SU-DHL-6 (cell line): ENCODE measurements at regions not wholly inside any gene's neighbourhood (a gene's known extent, or its start where the extent isn't known, plus 50 kb on each side); places are given as distances from the start of the nearest gene placed in this dataset.

Experiments
- H2AFZ ChIP-seq: fragments of 200-600 bp; sonication (generic); 2 replicates; pipeline ENCODE4 v1.6.1; 2014; ENCODE audit warnings: low read depth, mild to moderate bottlenecking, moderate library complexity, mixed read lengths, antibody characterized with exemption, low read length; ENCODE audit not compliant: severe bottlenecking
- H3F3A ChIP-seq: fragments of 200-600 bp; shearing (Covaris generic); 2 replicates; pipeline ENCODE4 v1.6.0; 2016; ENCODE audit warnings: antibody characterized with exemption, mild to moderate bottlenecking; ENCODE audit not compliant: insufficient read depth
- H3K27ac ChIP-seq: fragments of 200-600 bp; sonication (generic); 2 replicates; pipeline ENCODE4 v1.5.1; 2016; ENCODE audit warnings: low read depth, mild to moderate bottlenecking, low read length, moderate library complexity, mixed read lengths
- H3K27me3 ChIP-seq: fragments of 200-600 bp; sonication (generic), shearing (Covaris generic); 2 replicates; pipeline ENCODE4 v1.6.0; 2014; ENCODE audit warnings: mild to moderate bottlenecking, low read length
- H3K36me3 ChIP-seq: fragments of 200-600 bp; sonication (generic); 2 replicates; pipeline ENCODE4 v1.6.1; 2014; ENCODE audit warnings: mild to moderate bottlenecking, low read length, mixed read lengths
- H3K4me2 ChIP-seq: fragments of 300-600, 200-600 bp; shearing (Covaris generic), sonication (generic); 2 replicates; pipeline ENCODE4 v1.6.0; 2014; ENCODE audit warnings: low read length, low read depth, mild to moderate bottlenecking; ENCODE audit not compliant: poor library complexity, severe bottlenecking
- H3K4me3 ChIP-seq: fragments of 200-600 bp; sonication (generic); 2 replicates; pipeline ENCODE4 v1.5.1; 2014; ENCODE audit warnings: antibody characterized with exemption, low read length, mild to moderate bottlenecking, mixed read lengths; ENCODE audit not compliant: insufficient read depth, poor library complexity, severe bottlenecking
- H3K79me2 ChIP-seq: fragments of 200-600 bp; sonication (generic); 2 replicates; pipeline ENCODE4 v1.6.1; 2014; ENCODE audit warnings: mild to moderate bottlenecking, low read length, moderate library complexity; ENCODE audit not compliant: insufficient read depth
- H3K9ac ChIP-seq: fragments of 200-600 bp; sonication (generic); 2 replicates; pipeline ENCODE4 v1.7.0; 2014; ENCODE audit warnings: mild to moderate bottlenecking, low read length
- H3K9me2 ChIP-seq: fragments of 200-600 bp; sonication (generic); replicated peaks from 2 replicates; pipeline ENCODE4 v1.6.1; 2014; ENCODE audit warnings: low read length; ENCODE audit not compliant: insufficient read depth
- H3K9me3 ChIP-seq: fragments of 200-600 bp; sonication (generic); 2 replicates; pipeline ENCODE4 v1.6.1; 2014; ENCODE audit warnings: low read length, mixed read lengths; ENCODE audit not compliant: insufficient read depth
- H4K20me1 ChIP-seq: fragments of 200-600 bp; sonication (generic); 2 replicates; pipeline ENCODE4 v1.6.1; 2014; ENCODE audit warnings: low read depth, mild to moderate bottlenecking, antibody characterized with exemption, low read length, moderate library complexity, mixed read lengths
- EZH2phosphoT487 ChIP-seq: fragments of 200-600 bp; sonication (generic), shearing (Covaris generic); conservative IDR thresholded peaks from 2 replicates; pipeline ENCODE4 v1.6.1; 2018; ENCODE audit warnings: mild to moderate bottlenecking, antibody characterized with exemption, low read length, moderate library complexity, mixed read lengths
- TF ChIP-seq, protein P1 (sequence below): fragments of 200-600 bp; sonication (generic); IDR thresholded peaks from one replicate; pipeline ENCODE4 v1.5.1; 2017; ENCODE audit warnings: antibody characterized with exemption, mild to moderate bottlenecking, low read length, moderate library complexity; ENCODE audit not compliant: insufficient read depth, poor library complexity, severe bottlenecking

DNA sequence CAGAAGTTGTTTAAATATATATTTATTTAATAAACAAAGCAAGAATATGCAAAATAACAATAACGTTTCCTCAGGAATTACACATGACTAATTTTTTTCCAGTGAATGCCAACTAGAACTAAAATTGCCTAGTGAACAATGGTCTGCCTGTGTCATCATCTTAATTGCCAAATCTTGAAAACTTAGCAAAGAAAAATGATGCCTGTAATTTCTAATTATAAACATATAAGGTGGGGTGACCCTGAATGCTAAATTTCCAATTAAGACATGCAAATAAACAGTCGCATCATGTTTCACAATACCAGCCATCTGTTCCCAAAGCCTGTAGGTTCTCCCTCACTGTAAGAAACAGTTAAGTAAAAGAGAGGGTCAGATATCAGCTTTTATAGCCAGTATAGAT is 67.6 kb upstream of the PLCL2 start:
- H3K27me3 ChIP-seq: no peaks in the 10 kb centered on the region
- no peak overlapping the region for H3K27ac ChIP-seq
- H3K9me3 ChIP-seq: no peaks in the 10 kb centered on the region
- no peaks in the 10 kb centered on the region for H4K20me1 ChIP-seq
- H3K79me2 ChIP-seq: no peaks in the 10 kb centered on the region
- no peak overlapping the region for H3K4me3 ChIP-seq
- no peak overlapping the region for H2AFZ ChIP-seq
- H3F3A ChIP-seq: no peaks in the 10 kb centered on the region
- no peaks in the 10 kb centered on the region for H3K9me2 ChIP-seq
- no peak overlapping the region for H3K9ac ChIP-seq
- no peaks in the 10 kb centered on the region for H3K36me3 ChIP-seq
- TF ChIP-seq, protein P1, sequence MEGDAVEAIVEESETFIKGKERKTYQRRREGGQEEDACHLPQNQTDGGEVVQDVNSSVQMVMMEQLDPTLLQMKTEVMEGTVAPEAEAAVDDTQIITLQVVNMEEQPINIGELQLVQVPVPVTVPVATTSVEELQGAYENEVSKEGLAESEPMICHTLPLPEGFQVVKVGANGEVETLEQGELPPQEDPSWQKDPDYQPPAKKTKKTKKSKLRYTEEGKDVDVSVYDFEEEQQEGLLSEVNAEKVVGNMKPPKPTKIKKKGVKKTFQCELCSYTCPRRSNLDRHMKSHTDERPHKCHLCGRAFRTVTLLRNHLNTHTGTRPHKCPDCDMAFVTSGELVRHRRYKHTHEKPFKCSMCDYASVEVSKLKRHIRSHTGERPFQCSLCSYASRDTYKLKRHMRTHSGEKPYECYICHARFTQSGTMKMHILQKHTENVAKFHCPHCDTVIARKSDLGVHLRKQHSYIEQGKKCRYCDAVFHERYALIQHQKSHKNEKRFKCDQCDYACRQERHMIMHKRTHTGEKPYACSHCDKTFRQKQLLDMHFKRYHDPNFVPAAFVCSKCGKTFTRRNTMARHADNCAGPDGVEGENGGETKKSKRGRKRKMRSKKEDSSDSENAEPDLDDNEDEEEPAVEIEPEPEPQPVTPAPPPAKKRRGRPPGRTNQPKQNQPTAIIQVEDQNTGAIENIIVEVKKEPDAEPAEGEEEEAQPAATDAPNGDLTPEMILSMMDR: no peak
- no peak for TF ChIP-seq EZH2phosphoT487
- H3K4me2 ChIP-seq: no peak overlapping the region

DNA sequence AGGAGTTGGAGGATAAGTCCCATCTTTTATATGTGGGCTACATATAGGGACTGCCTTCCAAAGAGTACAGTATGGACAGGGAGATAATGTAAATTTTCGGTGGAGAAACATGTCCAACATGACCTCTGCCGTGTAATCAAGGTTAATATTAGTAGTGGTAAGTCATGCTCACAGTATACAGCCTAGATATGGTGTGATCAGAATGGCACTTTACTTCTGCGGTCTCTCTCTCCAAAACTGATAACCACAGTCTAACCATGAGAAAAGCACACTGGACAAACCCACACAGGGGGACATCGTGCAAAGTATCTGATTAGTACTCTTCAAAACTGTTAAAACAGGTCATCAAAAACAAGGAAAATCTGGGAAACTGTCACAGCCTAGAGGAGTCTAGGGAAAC is 66.6 kb upstream of the PLCL2 start:
- no peaks in the 10 kb centered on the region for H3K27me3 ChIP-seq
- no peak for TF ChIP-seq EZH2phosphoT487
- TF ChIP-seq, protein P1: no peak
- no peaks in the 10 kb centered on the region for H3K36me3 ChIP-seq
- no peak overlapping the region for H2AFZ ChIP-seq
- no peaks in the 10 kb centered on the region for H3F3A ChIP-seq
- H3K79me2 ChIP-seq: no peaks in the 10 kb centered on the region
- no peaks in the 10 kb centered on the region for H3K9me2 ChIP-seq
- no peaks in the 10 kb centered on the region for H4K20me1 ChIP-seq
- no peak overlapping the region for H3K4me2 ChIP-seq
- no peak overlapping the region for H3K9ac ChIP-seq
- no peaks in the 10 kb centered on the region for H3K9me3 ChIP-seq
- H3K27ac ChIP-seq: no peak overlapping the region
- H3K4me3 ChIP-seq: no peak overlapping the region

DNA sequence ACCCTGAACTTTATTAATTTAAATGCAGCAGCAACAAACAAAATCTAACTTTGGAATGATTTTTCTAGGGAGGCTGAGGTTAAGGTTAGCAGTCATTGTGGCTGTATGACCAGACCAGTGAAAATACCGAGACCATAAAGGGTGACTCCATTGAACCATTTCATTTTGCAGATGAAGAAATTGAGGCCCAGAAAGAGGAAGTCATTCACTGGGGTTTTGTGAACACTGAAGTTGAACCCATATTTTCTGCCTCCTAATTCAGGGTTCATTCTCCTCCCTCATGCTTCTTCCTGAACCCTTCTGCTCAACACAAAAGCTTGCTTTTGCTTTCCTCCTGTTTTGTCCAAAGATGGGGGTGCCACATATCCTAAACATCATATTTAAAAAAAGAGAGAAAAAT is 65.8 kb upstream of the PLCL2 start:
- no peak overlapping the region for H2AFZ ChIP-seq

More for the DNA sequence above, 65.8 kb upstream of the PLCL2 start:
- H3K9ac ChIP-seq: no peak overlapping the region
- no peak overlapping the region for H3K27ac ChIP-seq
- H3K79me2 ChIP-seq: no peaks in the 10 kb centered on the region
- H3K36me3 ChIP-seq: no peaks in the 10 kb centered on the region
- no peaks in the 10 kb centered on the region for H3K27me3 ChIP-seq
- no peak overlapping the region for H3K4me2 ChIP-seq
- no peaks in the 10 kb centered on the region for H4K20me1 ChIP-seq
- no peaks in the 10 kb centered on the region for H3K9me2 ChIP-seq
- H3K4me3 ChIP-seq: no peak overlapping the region
- TF ChIP-seq EZH2phosphoT487: no peak
- TF ChIP-seq, protein P1: no peak
- H3K9me3 ChIP-seq: no peaks in the 10 kb centered on the region
- no peaks in the 10 kb centered on the region for H3F3A ChIP-seq
